Tibial nerve (tissue), 4 donors: ENCODE measurements at regions not wholly inside any gene's neighbourhood (a gene's known extent, or its start where the extent isn't known, plus 50 kb on each side); places are given as distances from the start of the nearest gene placed in this dataset.
A peak's percentile ranks its signal among the peaks of the same experiment; 100 is the strongest.

Experiments
- CTCF ChIP-seq, 5 experiments: fragments of 200-600 bp in 3 of 5; fragments of 450-650 bp in 2 of 5; sonication (generic) in 3 of 5; IDR thresholded peaks; one replicate each; pipeline ENCODE4 v1.5.1; 2016 to 2019; ENCODE audit warnings: antibody characterized with exemption in 5 of 5, mild to moderate bottlenecking in 3 of 5, moderate library complexity in 2 of 5
- EP300 ChIP-seq, 2 donors: sonication (generic); formaldehyde crosslinking; IDR thresholded peaks; one replicate each; pipeline ENCODE4 v1.6.1; 2017; ENCODE audit warnings: antibody characterized with exemption in 2 of 2, mild to moderate bottlenecking in 1 of 2
- POLR2A ChIP-seq, 2 donors: fragments of 450-650 bp; IDR thresholded peaks; one replicate each; pipeline ENCODE4 v1.6.1; 2017; ENCODE audit warnings: antibody characterized with exemption in 2 of 2, mild to moderate bottlenecking in 2 of 2, moderate library complexity in 2 of 2

- TF ChIP-seq CTCF (IDR thresholded peaks at IDR 0.05) (peak in 2 of 5 experiments; percentile 13 to 20), POLR2A (IDR thresholded peaks at IDR 0.05) (no peak), EP300 (IDR thresholded peaks at IDR 0.05) (no peak)
These were observed 233.3 kb downstream of the INSIG2 start for GRCh38 chr2:118321432-118322105.
